Peyer's patch (tissue), 4 donors: ENCODE measurements at regions not wholly inside any gene's neighbourhood (a gene's known extent, or its start where the extent isn't known, plus 50 kb on each side); places are given as distances from the start of the nearest gene placed in this dataset.

ENCODE experiments used
- DNase-seq, 3 donors: peaks; one replicate each; pipeline ENCODE4 v3.0.0-alpha.2; 2017 to 2019
- H3K27ac ChIP-seq, 4 donors: fragments of 200-600 bp; sonication (generic); one replicate each; pipeline ENCODE4 v1.5.1; 2016 to 2019
- H3K27me3 ChIP-seq, 2 donors: fragments of 200-600 bp; sonication (generic); one replicate each; pipeline ENCODE4 v1.5.1; 2019
- H3K36me3 ChIP-seq, 3 donors: fragments of 200-600 bp; sonication (generic); one replicate each; pipeline ENCODE4 v1.5.1; 2016 to 2019
- H3K4me1 ChIP-seq, 4 donors: fragments of 200-600 bp; sonication (generic); one replicate each; pipeline ENCODE4 v1.5.1; 2016 to 2019
- H3K4me3 ChIP-seq, 4 donors: fragments of 200-600 bp; sonication (generic); 1 replicate in 3 of 4; 2 replicates in 1 of 4; pipeline ENCODE4 v1.5.1; 2016 to 2019; ENCODE audit warnings: mild to moderate bottlenecking in 1 of 4
- H3K9me3 ChIP-seq, 4 donors: fragments of 200-600 bp; sonication (generic); one replicate each; pipeline ENCODE4 v1.5.1; 2016 to 2019; ENCODE audit warnings: mild to moderate bottlenecking in 1 of 4
- POLR2A ChIP-seq, 2 donors: fragments of 450-650 bp; IDR thresholded peaks; one replicate each; pipeline ENCODE4 v1.5.1; 2017; ENCODE audit warnings: antibody characterized with exemption in 2 of 2, mild to moderate bottlenecking in 2 of 2, moderate library complexity in 2 of 2
- TF ChIP-seq, protein P1 (sequence below), 6 experiments: fragments of 450-650 bp in 4 of 6; fragments of 200-600 bp in 2 of 6; sonication (generic) in 1 of 6; IDR thresholded peaks; one replicate each; pipeline ENCODE4 v1.5.1; 2017 to 2019; ENCODE audit warnings: antibody characterized with exemption in 6 of 6, mild to moderate bottlenecking in 3 of 6, moderate library complexity in 1 of 6

GRCh38 chr1:189301235-189301634, 1176.4 kb downstream of the BRINP3 start:
- TF ChIP-seq, protein P1, sequence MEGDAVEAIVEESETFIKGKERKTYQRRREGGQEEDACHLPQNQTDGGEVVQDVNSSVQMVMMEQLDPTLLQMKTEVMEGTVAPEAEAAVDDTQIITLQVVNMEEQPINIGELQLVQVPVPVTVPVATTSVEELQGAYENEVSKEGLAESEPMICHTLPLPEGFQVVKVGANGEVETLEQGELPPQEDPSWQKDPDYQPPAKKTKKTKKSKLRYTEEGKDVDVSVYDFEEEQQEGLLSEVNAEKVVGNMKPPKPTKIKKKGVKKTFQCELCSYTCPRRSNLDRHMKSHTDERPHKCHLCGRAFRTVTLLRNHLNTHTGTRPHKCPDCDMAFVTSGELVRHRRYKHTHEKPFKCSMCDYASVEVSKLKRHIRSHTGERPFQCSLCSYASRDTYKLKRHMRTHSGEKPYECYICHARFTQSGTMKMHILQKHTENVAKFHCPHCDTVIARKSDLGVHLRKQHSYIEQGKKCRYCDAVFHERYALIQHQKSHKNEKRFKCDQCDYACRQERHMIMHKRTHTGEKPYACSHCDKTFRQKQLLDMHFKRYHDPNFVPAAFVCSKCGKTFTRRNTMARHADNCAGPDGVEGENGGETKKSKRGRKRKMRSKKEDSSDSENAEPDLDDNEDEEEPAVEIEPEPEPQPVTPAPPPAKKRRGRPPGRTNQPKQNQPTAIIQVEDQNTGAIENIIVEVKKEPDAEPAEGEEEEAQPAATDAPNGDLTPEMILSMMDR (IDR thresholded peaks at IDR 0.05): no peak
- TF ChIP-seq POLR2A (IDR thresholded peaks at IDR 0.05): no peak
- no peak for DNase-seq
- H3K36me3 ChIP-seq: no peaks in the 10 kb centered on the region

GRCh38 chr1:189305279-189305678, 1172.4 kb downstream of the BRINP3 start:
- Histone ChIP-seq H3K27ac (no peak overlapping the region), H3K4me1 (no peaks in the 10 kb centered on the region), H3K4me3 (no peak overlapping the region), H3K9me3 (no peaks in the 10 kb centered on the region), H3K36me3 (no peaks in the 10 kb centered on the region), H3K27me3 (no peaks in the 10 kb centered on the region)
- TF ChIP-seq, protein P1 (IDR thresholded peaks at IDR 0.05): no peak
- TF ChIP-seq POLR2A (IDR thresholded peaks at IDR 0.05): no peak
- no peak for DNase-seq

More at GRCh38 chr1:189301235-189301634, 1176.4 kb downstream of the BRINP3 start:
- no peak overlapping the region for H3K4me3 ChIP-seq
- H3K9me3 ChIP-seq: no peaks in the 10 kb centered on the region
- H3K27ac ChIP-seq: no peak overlapping the region
- H3K27me3 ChIP-seq: no peaks in the 10 kb centered on the region
- no peaks in the 10 kb centered on the region for H3K4me1 ChIP-seq

- no peaks in the 10 kb centered on the region for H3K36me3 ChIP-seq
- no peaks in the 10 kb centered on the region for H3K4me1 ChIP-seq
- H3K27ac ChIP-seq: no peak overlapping the region
- H3K9me3 ChIP-seq: no peaks in the 10 kb centered on the region
- TF ChIP-seq POLR2A (IDR thresholded peaks at IDR 0.05): no peak
- TF ChIP-seq, protein P1 (IDR thresholded peaks at IDR 0.05): no peak
- DNase-seq: no peak
- no peak overlapping the region for H3K4me3 ChIP-seq
- H3K27me3 ChIP-seq: no peaks in the 10 kb centered on the region
These were observed 1165.7 kb downstream of the BRINP3 start for GRCh38 chr1:189311915-189312314.

DNA sequence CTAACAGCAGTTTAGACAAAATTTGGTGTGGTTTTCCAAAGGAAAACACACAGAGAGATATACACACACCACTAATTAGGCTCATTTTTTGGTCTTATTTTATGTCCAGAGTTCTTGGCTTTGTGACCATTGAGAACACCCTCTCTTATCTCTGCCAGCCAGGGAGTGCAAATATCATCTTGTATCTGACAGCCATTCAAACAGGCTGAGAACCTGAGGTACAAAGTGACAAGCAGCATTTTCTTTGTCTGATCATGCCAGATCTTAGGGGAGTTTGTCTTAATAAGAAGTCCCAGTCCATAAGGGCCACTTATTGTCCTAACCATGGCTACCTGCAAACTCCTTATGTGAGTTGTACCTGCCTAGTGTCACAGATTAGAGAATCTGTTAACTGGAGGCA, 1165.2 kb downstream of the BRINP3 start:
- Histone ChIP-seq H3K4me3 (no peak overlapping the region), H3K9me3 (no peaks in the 10 kb centered on the region), H3K27me3 (no peaks in the 10 kb centered on the region), H3K36me3 (no peaks in the 10 kb centered on the region), H3K27ac (no peak overlapping the region), H3K4me1 (no peaks in the 10 kb centered on the region)
- no peak for DNase-seq
- no peak for TF ChIP-seq POLR2A (IDR thresholded peaks at IDR 0.05)
- TF ChIP-seq, protein P1 (IDR thresholded peaks at IDR 0.05): no peak

DNA sequence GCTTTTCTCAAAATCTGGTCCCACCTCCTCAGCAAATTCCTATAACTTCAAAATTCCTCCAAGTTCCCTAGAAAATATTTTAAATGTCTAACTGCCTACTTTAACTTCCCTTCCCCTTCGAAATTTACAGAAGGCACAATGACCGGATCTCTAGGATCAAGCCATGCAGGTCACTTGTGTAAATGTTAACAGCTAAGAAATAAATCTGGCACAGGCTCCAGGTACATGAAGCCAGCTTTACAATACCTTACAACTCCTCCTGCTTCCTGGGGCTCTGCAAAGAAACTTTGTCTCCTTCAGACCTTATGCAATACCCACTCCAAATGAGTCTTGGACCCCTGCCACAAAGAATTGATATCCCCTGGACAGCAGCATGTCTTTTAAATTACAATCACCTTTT, 1164.2 kb downstream of the BRINP3 start:
- H3K27me3 ChIP-seq: no peaks in the 10 kb centered on the region
- no peaks in the 10 kb centered on the region for H3K36me3 ChIP-seq
- no peaks in the 10 kb centered on the region for H3K9me3 ChIP-seq
- no peak for TF ChIP-seq POLR2A (IDR thresholded peaks at IDR 0.05)
- TF ChIP-seq, protein P1 (IDR thresholded peaks at IDR 0.05): no peak
- H3K4me3 ChIP-seq: no peak overlapping the region
- no peak overlapping the region for H3K27ac ChIP-seq
- DNase-seq: no peak
- no peaks in the 10 kb centered on the region for H3K4me1 ChIP-seq
